Suprapubic skin (tissue), 4 donors: ENCODE measurements at regions not wholly inside any gene's neighbourhood (a gene's known extent, or its start where the extent isn't known, plus 50 kb on each side); places are given as distances from the start of the nearest gene placed in this dataset.
A peak's percentile ranks its signal among the peaks of the same experiment; 100 is the strongest.

Source experiments
- DNase-seq, 2 donors: peaks; one replicate each; pipeline ENCODE4 v3.0.0-alpha.2; 2019; ENCODE audit warnings: low spot score in 2 of 2
- H3K27ac ChIP-seq: fragments of 200-600 bp; sonication (generic); one replicate; pipeline ENCODE4 v1.5.1; 2019
- H3K27me3 ChIP-seq: fragments of 200-600 bp; sonication (generic); one replicate; pipeline ENCODE4 v1.5.1; 2019
- H3K36me3 ChIP-seq: fragments of 200-600 bp; sonication (generic); one replicate; pipeline ENCODE4 v1.5.1; 2019
- H3K4me1 ChIP-seq: fragments of 200-600 bp; sonication (generic); one replicate; pipeline ENCODE4 v1.5.1; 2019
- H3K4me3 ChIP-seq: fragments of 200-600 bp; sonication (generic); one replicate; pipeline ENCODE4 v1.5.1; 2019; ENCODE audit warnings: mild to moderate bottlenecking
- H3K9me3 ChIP-seq: fragments of 200-600 bp; sonication (generic); one replicate; pipeline ENCODE4 v1.5.1; 2019
- CTCF ChIP-seq, 2 donors: fragments of 200-600 bp in 1 of 2; fragments of 450-650 bp in 1 of 2; sonication (generic) in 1 of 2; IDR thresholded peaks; one replicate each; pipeline ENCODE4 v1.5.1; 2016 to 2019; ENCODE audit warnings: antibody characterized with exemption in 2 of 2, mild to moderate bottlenecking in 1 of 2, moderate library complexity in 1 of 2
- EP300 ChIP-seq: sonication (generic); formaldehyde crosslinking; IDR thresholded peaks from one replicate; pipeline ENCODE4 v1.6.1; 2017; ENCODE audit warnings: antibody characterized with exemption
- POLR2A ChIP-seq, 2 donors: fragments of 450-650 bp; IDR thresholded peaks; one replicate each; pipeline ENCODE4 v1.6.1; 2017; ENCODE audit warnings: antibody characterized with exemption in 2 of 2, mild to moderate bottlenecking in 2 of 2, moderate library complexity in 2 of 2
- POLR2AphosphoS5 ChIP-seq, 3 donors: sonication (generic); formaldehyde crosslinking; IDR thresholded peaks; one replicate each; pipeline ENCODE4 v1.6.1; 2017; ENCODE audit warnings: antibody characterized with exemption in 3 of 3
- WGBS: methylation state at CpG from one replicate; pipeline ENCODE4 v1.1.5; 2018; 5-methylcytosine and 5-hydroxymethylcytosine counted together

GRCh38 chr11:11789735-11790369 is 51.9 kb upstream of the USP47 start:
- H3K4me1 ChIP-seq, result peaks cover 4% of the 10 kb centered on the region
- no peaks in the 10 kb centered on the region for H3K36me3 ChIP-seq
- 69% methylated on average over 5 of the region's 5 CpGs for WGBS
- no peak overlapping the region for H3K4me3 ChIP-seq
- no peak overlapping the region for H3K27ac ChIP-seq
- H3K27me3 ChIP-seq, result no peaks in the 10 kb centered on the region
- TF ChIP-seq EP300 (no peak), POLR2AphosphoS5 (IDR thresholded peaks at IDR 0.05) (no peak), CTCF (IDR thresholded peaks at IDR 0.05) (peak; percentile 11 to 54)
- DNase-seq, result no peak
- no peaks in the 10 kb centered on the region for H3K9me3 ChIP-seq

GRCh38 chr11:11788063-11788710 is 53.6 kb upstream of the USP47 start:
- H3K9me3 ChIP-seq, result no peaks in the 10 kb centered on the region
- TF ChIP-seq POLR2A (IDR thresholded peaks at IDR 0.05) (no peak), EP300 (no peak), CTCF (IDR thresholded peaks at IDR 0.05) (no peak), POLR2AphosphoS5 (IDR thresholded peaks at IDR 0.05) (no peak)
- no peak for DNase-seq
- H3K27ac ChIP-seq, result no peak overlapping the region
- H3K4me1 ChIP-seq, result peaks cover 4% of the 10 kb centered on the region
- H3K36me3 ChIP-seq, result no peaks in the 10 kb centered on the region
- no peak overlapping the region for H3K4me3 ChIP-seq
- WGBS, result 57% methylated on average over 7 of the region's 7 CpGs
- H3K27me3 ChIP-seq, result no peaks in the 10 kb centered on the region

- 66% methylated on average over 7 of the region's 7 CpGs for WGBS
- Histone ChIP-seq H3K9me3 (no peaks in the 10 kb centered on the region), H3K4me1 (peaks cover 8% of the 10 kb centered on the region), H3K4me3 (no peak overlapping the region), H3K36me3 (no peaks in the 10 kb centered on the region), H3K27me3 (no peaks in the 10 kb centered on the region), H3K27ac (no peak overlapping the region)
- peak in 1 of 2 donors; percentile 84 for DNase-seq
- TF ChIP-seq CTCF (IDR thresholded peaks at IDR 0.05) (peak; percentile 66 to 93), POLR2AphosphoS5 (IDR thresholded peaks at IDR 0.05) (no peak)
Observed at GRCh38 chr11:11787305-11788062, 54.3 kb upstream of the USP47 start.

- Histone ChIP-seq H3K9me3 (no peaks in the 10 kb centered on the region), H3K27ac (no peak overlapping the region), H3K4me3 (no peak overlapping the region), H3K4me1 (peaks cover 15% of the 10 kb centered on the region), H3K27me3 (no peaks in the 10 kb centered on the region), H3K36me3 (no peaks in the 10 kb centered on the region)
- no peak for TF ChIP-seq POLR2AphosphoS5 (IDR thresholded peaks at IDR 0.05)
- no peak for TF ChIP-seq POLR2A (IDR thresholded peaks at IDR 0.05)
- TF ChIP-seq EP300, result no peak
- peak in 1 of 2 donors; percentile 17 for TF ChIP-seq CTCF (IDR thresholded peaks at IDR 0.05)
- no peak for DNase-seq
- WGBS, result 72% methylated on average over 4 of the region's 4 CpGs
Observed at GRCh38 chr11:11786771-11787170, 55.0 kb upstream of the USP47 start.

- TF ChIP-seq POLR2AphosphoS5 (IDR thresholded peaks at IDR 0.05), result no peak
- Histone ChIP-seq H3K4me3 (no peak overlapping the region), H3K9me3 (no peaks in the 10 kb centered on the region), H3K36me3 (no peaks in the 10 kb centered on the region), H3K27me3 (no peaks in the 10 kb centered on the region), H3K4me1 (peaks cover 19% of the 10 kb centered on the region), H3K27ac (no peak overlapping the region)
- no peak for DNase-seq
- WGBS, result 75% methylated on average over 5 of the region's 5 CpGs
Observed at GRCh38 chr11:11786234-11786633, 55.5 kb upstream of the USP47 start.
